DMS79 (cell line): ENCODE measurements at regions not wholly inside any gene's neighbourhood (a gene's known extent, or its start where the extent isn't known, plus 50 kb on each side); places are given as distances from the start of the nearest gene placed in this dataset.
"Not testable (repeated sequence)": the region's sequence is repeated elsewhere in the genome, so short reads cannot be mapped to it uniquely, and the experiment has no call there.

ENCODE experiments used
- DNase-seq: peaks from one replicate; lab custom pipeline; 2025; lab: John Stamatoyannopoulos, UW

DNA sequence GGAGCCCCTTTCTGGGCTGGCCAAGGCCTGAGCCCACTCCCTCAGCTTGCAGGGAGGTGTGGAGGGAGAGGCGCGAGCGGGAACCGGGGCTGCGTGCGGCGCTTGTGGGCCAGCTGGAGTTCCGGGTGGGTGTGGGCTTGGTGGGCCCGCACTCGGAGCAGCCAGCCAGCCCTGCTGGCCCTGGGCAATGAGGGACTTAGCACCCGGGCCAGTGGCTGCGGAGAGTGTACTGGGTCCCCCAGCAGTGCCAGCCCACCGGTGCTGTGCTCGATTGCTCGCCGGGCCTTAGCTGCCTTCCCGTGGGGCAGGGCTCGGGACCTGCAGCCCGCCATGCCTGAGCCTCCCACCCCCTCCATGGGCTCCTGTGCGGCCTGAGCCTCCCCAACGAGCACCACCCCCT lies 123.8 kb upstream of the SEMA3C start:
- not testable (repeated sequence) for DNase-seq

DNA sequence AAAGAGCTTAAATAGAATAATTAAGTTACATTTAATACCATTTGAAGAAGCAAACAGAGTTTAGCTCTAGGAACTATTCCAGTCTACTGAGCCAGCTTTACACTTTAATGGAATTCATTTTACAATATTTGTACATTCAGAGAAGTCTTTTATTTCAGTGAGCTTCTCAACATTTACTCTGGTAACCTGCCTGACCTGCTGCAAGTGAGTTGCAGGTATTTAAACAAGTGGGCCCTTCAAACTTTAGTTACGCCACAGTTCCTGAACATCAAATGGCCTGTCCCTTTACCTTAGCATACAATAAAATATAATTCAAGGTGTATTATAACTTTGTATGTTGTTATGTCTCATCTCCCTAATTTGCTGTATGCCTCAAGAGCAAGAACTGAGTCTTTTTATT lies 121.6 kb upstream of the SEMA3C start:
- DNase-seq: no peak

DNA sequence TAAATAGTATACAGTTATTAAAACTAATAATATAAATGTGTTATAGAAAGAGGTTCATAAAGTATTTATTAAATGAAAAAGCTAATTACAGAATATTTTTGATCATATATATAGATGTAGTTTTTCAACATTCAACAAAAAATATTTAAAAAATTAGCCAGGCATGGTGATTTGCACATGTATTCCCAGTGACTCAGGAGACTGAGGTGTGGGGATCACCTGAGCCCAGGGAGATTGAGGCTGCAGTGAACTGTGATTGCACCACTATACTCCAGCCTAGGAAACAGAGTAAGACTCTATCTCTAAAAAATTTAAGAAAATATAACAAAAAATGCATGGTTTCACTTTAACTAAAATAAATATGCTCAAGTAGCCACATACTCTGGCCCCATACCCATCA lies 118.0 kb upstream of the SEMA3C start:
- DNase-seq: no peak

DNA sequence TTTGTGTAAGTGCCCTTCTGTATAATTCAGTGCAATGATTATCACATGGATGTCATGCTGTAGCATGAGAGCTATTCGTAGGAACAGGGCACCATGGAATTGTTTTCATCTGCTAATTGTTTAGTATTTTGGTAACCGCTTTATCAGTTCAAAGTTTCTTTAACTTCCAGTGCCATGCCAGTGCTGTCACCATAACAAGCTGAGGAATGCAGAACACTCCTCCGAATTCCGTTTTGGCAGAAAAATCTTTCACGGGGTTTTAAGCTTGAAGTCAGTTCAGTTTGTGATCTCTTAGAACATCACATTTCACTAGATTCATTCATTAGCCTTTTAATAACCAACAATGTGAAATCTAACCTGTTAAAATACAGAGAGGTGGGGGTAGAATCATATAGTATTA lies 117.2 kb upstream of the SEMA3C start:
- no peak for DNase-seq

DNA sequence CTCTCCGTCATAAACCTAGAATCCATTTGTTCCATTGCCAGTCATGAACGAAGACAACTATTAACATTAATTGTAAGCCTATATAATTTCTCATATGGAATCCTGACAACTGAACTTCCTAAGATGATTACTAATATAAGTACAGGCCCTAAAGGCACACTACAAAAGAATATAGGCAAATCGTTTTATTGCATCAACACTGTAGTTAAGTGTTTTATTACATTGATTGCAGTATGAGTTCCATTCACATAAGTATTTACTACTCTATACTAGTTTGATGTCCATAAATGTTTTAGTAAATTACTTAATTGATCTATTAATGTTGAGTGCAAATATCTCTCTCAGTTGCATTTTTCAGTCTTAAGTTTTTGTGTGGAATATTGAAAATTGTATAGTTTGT lies 113.1 kb upstream of the SEMA3C start:
- DNase-seq: no peak

DNA sequence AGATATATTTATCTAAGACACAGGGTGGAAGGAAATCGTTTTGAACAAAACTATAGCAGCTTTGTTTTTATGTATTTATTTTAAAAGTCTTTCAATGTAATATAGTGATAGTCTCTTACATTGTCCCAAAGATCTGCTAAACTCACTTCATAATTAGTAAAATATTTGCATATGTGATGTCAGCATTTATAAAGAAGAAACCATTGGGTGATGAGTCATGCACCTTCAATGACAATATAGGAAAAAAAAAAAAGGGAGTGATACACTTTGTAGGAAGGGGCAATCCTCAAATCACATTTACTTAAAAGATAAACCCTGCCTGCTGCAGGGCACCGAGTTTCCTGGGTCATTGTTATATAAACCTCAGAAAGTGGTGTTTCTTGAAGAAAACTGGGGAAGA lies 112.4 kb upstream of the SEMA3C start:
- DNase-seq: no peak

DNA sequence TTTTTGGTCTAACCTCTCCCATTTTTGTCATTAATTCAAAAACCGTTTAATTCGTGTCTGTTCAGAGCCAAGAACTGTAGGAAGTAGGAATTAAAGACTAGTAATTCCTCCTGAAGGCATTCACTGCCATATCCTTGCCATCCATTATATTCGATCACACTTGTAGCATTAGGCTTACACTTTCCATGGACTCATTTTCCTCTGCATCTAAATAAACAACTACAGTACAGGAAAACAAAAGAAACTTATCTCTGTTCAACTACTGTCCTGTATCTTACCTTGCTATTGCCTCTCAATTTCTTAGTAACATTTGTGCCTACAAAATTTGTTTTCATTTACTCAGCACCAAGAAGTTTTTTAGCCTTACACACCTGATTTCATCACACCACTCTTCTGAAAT lies 111.6 kb upstream of the SEMA3C start:
- DNase-seq: no peak

DNA sequence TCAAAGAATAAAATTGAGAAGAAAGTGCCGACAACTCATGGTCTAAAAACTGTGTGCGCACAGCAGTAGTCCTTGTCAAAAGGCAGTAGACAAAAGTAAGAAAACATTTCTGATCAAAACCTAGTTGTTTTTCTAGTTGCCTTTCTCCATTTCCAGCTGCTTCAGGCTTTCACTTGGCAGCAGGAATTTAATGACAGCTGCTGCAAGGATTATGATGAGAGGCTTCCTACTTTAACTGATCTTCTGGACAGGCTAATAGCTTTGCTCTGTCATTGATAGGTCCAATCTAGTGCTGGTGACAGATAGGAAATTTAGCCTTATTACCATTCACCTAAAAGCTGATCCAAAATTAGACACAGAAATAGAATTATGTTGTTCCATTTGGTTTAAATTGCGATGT lies 110.7 kb upstream of the SEMA3C start:
- DNase-seq: no peak

DNA sequence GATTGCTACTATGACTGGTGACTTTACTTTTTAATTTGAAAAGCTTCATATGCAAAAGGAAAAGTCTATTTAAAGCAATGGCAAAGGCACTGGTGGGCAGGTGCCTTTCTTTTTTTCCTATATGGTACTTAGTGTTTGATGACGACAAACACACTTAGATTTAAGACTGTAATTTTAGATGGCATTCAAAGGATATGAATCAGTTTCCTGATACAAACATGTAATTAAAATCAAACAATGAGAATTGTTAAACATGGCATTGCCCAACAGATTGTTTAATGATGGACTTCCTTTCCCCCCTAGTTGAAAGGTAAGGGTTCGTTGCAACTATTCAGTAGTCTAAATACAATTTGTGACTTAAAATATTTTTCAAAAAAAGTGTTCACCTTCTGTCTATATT lies 106.5 kb upstream of the SEMA3C start:
- DNase-seq: no peak

DNA sequence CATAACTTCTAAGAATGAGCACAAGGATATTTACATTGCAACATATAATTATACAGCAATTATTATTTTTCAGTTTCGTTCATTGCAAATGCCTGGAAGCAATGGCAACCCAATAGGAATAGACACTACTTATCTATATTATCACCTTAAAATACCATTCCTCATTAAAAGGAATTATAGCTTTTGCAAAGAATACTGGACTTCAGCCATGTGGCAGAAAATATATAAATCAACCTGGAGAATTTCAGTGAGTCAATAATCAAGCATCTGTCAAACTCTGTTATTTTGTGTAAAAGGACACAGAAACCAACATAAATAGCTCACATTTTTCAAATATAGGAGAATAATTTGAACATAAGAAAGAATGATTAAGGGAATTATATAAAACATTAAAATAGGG lies 96.1 kb upstream of the SEMA3C start:
- DNase-seq: no peak

DNA sequence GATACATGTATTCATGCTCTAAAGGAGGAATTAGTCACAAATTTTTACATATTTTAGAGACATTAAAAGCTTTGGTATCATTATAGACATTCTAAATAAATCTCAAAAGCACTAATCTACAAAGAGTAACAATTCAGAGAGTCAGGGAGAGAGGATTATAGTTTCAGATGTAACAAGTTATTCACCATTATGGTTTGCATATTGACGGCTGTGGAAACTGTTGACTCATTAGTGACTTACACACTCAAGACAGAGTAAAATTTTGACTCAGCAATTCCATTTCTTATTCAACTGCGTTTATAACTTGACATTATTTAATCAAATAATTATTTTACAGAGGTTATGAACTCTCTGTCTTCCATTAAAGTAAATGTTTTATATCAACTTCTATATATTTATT lies 95.4 kb upstream of the SEMA3C start:
- DNase-seq: no peak

DNA sequence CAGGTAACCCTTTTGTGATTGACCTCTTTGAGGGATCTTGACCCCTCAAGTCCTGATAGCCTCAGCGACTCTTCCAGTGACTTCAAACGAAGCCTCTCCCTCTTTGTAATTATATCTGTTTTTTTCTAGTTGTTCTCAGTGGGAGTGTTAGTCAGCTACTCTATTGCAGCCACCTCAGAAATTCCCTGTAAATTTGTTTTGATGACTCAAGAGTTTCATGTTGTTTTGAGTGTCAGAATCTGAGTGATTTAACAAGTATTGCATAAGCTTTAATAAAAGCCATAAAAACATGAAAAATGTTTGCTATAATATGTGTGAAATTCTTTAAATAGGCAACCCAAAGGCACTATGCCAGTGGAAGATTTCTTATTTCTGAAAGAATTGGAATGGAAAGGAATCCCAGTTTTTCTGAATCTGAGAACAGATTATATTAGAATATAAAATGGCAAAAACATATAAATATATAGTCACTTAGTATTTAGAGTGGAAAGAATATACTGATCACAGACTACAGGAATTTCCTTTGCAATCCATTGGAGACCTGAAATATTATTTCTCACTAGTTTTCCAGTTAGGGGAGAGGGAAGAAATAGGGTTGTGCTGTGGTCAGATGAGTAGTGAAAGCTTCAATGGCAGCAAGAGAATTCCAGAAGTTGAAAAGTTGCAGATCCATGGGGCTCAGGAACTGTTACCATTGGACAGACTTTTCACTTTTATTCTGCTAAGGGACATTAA lies 94.4 kb upstream of the SEMA3C start:
- DNase-seq: no peak

DNA sequence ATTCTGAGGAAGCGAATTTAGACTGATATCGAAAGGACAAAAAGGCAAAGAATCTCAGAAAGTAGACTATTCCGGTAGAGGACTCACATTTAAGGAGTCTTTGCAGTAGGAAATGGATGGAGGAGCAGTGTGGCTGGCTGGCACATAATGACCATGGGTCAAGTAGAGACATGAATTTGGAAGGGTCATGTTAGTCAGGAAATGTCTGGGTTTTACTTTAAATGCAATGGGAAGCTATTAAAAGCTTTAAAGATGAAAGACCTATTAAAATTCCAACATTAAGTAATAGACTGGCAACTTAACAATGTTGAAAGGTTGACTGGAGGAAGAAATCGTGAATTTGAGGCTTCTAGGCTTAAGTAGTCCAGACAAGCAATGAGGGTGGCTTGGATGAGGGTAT lies 90.0 kb upstream of the SEMA3C start:
- DNase-seq: no peak

DNA sequence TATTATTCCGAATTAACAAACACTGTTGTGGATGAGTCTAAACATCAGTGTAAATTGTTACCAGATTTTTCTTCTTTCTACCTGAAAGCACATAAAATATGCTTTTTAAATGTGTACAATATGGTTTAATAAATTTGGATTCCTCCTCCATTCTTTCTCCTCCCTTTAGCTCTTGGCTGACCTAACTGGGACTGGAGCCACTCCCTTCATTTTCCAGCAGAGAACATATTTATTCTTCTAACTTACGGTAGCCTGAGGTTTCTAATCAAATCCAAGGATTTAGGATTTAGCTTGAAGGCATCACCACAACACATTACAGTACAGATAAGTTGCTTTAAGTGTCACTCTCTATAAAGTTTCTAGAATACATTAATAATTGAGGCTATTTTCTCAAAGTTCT lies 88.2 kb upstream of the SEMA3C start:
- no peak for DNase-seq

DNA sequence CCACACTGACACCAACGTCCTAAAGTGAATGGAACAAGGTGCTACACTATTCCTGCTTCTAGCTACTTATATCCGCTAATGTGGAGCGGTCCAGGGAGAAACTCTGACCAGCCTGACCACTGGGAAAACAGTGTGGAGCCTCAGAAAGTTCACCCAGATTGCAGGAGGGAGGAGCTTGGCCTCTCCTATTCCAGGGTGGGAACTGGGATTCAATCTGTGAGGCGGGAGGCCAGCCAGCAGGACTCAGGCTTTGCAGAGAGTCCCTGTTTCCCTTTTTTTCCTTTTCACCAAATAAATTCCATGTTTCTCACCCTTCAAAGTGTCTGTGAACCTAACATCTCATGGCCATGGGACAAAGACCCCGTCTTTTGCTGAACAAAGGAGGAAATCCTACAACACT lies 86.4 kb upstream of the SEMA3C start:
- DNase-seq: no peak

DNA sequence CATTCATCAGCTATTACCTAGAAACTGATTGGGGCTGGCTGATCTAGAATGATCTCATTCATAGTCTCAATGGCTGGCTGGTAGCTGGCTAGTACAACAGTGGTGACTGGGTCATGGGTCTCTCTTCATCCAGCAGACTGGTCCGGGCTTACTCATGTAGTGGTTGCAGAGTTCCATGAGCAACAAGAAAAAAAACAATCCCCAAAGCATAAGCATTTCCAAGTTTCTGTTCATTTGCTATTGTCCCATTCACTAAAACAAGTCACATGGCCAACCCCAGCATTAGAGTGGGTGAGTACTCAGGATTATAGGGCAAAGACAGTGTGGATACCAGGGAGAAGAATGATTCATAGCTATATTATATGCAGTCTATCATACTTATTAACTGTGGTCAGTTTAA lies 85.2 kb upstream of the SEMA3C start:
- DNase-seq: no peak

DNA sequence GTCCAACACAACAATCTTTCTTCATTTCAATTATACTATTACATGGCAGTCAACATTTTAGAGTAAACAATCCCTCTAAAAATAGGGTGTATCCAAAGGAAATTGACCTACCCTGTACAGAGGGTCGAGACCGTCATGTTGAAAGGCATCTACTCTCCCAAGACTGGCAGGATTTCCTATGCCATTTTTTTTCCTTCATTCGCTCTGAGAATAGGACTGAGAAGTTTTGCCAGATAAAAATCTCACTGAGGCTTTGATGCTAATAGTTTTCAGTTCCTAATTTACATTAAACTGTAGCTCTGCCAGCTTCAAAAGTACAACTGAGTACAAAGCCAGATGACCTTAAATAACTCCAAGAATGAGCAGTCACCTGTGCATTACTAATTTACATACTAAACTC lies 84.5 kb upstream of the SEMA3C start:
- no peak for DNase-seq

DNA sequence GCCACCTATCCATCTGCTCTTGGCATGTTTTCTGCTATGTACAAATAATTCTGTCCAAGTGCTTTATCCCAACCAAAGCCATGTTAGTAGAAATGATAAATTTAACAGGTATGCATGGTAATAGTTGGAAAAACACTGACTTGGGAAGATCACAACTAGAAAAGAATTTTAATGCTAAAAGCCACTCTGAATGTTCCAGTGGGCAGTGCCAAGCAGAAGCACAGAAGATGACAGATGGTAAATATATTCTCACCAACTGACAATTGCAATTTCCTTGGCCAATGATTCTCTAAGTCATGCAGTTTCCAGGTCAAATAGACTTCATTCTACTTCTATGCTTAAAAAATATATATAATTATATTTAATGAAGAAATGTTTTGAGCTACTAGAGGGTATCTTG lies 83.6 kb upstream of the SEMA3C start:
- DNase-seq: no peak

DNA sequence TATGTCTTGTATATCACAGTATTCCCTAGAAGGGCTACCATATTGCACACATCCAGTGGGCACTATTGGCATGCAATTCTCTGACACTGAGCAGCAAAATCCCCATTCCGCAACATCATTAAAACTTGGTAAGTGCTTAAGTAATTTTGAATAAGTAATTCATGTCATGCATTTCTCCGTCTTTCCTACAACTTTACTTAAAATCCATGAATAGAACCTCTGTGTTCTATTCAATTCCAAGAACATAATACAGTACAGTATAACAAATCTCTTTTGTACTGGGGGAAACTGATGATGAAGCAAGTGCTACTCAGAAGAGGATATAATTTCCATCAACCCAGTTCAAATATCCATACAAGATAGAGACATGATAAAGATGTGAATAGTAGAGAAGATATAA lies 80.9 kb upstream of the SEMA3C start:
- DNase-seq: no peak

DNA sequence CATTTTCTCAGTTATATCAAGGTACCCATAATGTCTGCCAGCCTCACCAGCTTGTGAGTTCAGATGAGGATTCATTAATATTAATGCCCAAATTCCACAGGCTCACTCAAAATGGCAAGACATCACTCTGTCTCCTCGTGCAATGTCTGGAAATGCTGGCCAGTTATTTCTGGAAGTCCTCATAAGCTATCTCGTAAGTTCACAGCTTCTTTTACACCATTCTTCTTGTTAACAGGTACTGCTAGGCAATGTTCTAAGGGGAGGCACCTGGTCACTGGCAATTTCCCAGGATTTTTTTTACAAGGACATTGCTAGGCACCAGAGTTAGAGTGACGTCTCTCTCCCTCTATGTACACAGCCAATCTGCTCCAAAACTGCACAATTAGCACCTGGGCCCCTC lies 80.2 kb upstream of the SEMA3C start:
- no peak for DNase-seq

DNA sequence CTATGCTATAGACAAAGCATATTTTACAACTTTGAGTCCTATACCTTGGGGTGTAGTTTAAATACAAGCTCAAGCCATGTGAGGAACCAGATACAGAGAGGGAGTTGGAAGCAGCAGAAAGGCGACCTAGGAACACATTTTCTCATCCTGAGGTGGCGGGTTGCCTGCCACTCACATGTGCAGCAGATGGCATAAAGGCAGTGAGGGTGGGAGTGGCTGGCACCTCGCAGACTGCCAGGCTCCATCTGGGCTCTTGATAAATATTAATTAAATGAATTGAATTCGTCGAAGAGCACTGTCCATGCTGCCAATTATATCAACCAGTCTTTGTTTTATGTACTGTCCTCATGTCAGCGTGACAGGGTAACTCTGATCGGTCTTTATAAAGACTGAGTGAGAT lies 79.0 kb upstream of the SEMA3C start:
- DNase-seq: no peak

DNA sequence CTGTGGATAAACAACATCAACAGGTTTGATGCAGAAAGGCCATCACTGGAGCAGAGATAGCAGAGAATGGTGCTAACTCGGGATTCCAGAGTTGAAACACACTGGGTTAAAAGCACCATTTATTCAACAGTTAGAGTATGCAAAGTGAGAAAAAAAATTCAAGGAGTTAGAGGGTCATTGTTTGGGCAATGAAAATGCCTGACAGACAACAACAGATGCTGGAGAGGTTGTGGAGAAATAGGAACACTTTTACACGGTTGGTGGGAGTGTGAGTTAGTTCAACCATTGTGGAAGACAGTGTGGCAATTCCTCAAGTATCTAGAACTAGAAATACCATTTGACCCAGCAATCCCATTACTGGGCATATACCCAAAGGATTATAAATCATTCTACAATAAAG lies 77.4 kb upstream of the SEMA3C start:
- not testable (repeated sequence) for DNase-seq

DNA sequence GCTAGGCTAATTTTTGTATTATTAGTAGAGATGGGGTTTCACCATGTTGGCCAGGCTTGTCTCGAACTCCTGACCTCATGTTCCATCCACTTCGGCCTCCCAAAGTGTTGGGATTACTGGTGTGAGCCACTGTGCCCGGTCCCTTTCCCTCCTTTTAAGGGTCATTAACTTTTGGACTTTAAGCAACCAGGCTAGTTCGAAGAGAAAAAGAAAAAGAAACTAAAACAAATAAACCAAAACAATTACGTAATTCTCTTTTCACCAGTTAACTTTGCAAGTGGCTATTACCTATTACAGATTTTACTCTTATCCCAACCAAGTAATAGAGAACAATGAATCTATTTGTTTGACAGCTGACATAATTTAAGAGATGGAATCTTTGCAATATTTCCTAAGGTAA lies 72.8 kb upstream of the SEMA3C start:
- no peak for DNase-seq

DNA sequence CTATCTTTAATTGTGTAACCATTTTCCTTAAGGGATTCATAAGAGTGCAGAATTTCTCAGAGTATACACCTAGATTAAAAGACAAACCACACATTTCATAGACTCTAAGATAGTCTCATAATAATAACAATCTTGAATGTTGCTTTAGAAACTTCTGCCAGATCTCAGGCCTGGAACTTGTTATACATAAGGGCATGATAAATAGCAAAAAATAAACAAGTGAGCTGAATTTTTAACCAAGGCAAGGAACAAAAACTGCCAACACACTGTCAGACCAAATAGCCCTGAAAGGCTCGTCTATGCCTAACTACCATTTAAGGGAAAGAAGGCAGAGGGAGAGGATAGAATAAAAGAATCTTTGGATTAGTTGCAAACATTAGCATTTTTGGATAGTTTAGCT lies 65.8 kb upstream of the SEMA3C start:
- DNase-seq: no peak

DNA sequence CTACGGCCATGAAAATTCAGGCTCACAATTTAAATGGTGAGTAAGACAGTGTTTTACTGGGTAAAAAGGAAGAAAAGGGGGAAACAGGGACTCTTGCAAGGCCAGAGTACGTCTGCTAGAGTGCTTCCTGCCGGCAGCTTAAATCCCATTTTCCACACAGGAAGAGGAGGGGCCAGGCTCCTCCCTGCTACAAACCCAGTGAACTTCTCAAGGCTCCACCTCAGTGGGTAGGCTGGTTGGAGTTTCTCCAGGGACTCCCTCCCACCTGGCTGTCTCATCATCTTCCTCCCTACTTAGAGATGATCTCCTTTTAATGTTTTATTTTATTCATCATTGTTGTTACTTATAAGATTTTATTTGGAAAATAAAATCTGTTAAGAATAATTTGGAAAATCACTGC lies 62.6 kb upstream of the SEMA3C start:
- DNase-seq: no peak
